Coronary artery (tissue), 2 donors: ENCODE measurements at regions not wholly inside any gene's neighbourhood (a gene's known extent, or its start where the extent isn't known, plus 50 kb on each side); places are given as distances from the start of the nearest gene placed in this dataset.
"Not testable (repeated sequence)": the region's sequence is repeated elsewhere in the genome, so short reads cannot be mapped to it uniquely, and the experiment has no call there.

Experiments used
- DNase-seq: peaks from one replicate; pipeline ENCODE4 v3.0.0-alpha.2; 2017; ENCODE audit warnings: low spot score
- H3K27ac ChIP-seq, 2 donors: fragments of 200-600 bp; sonication (generic); one replicate each; pipeline ENCODE4 v1.5.1; 2016 to 2019
- H3K4me3 ChIP-seq: fragments of 200-600 bp; sonication (generic); 2 replicates; pipeline ENCODE4 v1.5.1; 2016; ENCODE audit warnings: mild to moderate bottlenecking, moderate library complexity

DNA sequence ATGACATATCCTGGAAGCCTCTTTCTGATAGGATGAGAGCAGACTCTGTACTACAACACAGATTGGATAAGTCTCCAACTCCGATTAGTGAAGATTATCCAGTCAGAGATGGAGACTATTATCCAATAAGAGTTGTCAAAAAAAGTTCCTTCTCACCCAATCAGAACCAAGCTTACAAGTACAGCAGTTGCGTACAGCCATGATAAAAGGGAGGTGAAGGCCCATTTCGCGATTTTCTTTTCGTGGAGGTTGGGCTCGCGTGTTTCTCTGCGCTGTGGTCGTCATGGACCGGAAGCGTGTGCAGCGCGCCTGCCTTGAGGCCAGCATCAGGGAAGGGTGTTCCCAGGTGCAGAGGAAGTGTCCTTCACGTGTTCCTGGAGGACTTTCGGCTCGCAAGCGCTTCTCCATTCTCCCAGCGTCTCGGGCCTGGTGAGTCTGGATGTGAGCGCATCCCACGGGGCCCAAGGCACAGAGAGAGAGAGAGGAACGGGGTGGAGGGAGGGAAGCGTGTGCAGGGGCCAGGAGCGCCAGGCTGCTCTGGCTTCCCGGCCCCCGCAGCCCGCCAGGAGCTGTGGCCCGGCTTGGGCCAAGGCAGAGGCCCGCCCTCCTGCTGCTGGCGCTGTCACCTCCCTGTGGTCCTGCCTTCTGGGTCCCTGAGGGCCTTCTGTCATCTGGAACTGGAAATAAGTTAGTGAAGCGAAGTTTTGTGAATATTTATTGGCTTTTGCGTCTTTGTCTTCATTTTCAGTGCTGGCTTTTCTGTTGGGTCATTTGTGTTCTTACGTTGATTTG, 53.9 kb downstream of the CDRT15L2 start:
- DNase-seq, H3K27ac ChIP-seq, H3K4me3 ChIP-seq: not testable (repeated sequence)

DNA sequence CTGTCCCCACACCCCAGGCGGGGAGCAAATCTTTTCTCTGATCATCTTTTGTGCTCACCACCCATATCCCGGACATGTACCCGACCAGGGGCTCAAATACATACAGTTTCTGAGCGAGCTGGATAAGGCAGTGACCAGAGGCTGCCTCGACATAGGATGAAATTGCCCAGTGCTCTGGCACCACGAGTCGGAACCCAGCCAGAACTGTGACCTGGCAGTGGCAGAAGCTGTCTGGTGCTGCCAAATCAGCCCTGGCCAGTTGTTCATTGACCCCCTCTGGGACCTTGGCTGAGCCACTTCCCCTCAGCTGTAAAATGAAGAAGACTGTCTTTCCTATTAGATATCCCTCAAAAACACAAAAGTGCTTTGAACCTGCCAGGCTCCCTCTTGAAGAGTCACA, 60.6 kb downstream of the CDRT15L2 start:
- not testable (repeated sequence) for DNase-seq

DNA sequence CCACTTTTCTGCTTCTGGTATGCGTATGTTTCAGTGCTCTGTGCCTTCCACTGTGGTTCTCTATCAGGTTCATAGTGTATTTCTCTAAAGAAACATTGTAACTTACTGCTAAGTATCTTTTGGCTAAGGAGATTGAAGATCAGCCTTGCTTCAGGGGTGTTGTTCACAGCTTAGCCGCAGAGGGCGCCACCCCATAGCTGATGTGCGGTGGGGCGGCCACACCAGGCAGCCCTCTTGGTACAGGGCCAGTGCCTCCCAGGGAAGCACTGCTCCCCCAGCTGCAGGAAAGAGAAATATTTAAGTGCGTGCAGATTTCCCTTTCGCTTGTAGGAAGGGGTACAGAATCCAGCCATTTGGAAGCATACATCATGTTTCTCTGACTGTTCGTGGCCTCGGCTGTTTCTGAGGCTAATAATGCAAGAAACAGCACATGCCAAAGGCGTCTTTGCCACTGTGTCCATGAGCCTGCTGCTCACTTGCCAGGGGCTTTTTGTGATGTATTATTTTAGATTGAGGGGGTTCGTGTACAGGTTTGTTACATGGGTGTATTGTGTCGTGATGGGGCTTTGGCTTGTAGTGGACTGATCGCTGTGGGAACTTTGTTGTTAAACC, 67.2 kb downstream of the CDRT15L2 start:
- not testable (repeated sequence) for DNase-seq, H3K4me3 ChIP-seq, H3K27ac ChIP-seq

More for the DNA sequence above, 60.6 kb downstream of the CDRT15L2 start:
- H3K27ac ChIP-seq, H3K4me3 ChIP-seq: not testable (repeated sequence)

DNA sequence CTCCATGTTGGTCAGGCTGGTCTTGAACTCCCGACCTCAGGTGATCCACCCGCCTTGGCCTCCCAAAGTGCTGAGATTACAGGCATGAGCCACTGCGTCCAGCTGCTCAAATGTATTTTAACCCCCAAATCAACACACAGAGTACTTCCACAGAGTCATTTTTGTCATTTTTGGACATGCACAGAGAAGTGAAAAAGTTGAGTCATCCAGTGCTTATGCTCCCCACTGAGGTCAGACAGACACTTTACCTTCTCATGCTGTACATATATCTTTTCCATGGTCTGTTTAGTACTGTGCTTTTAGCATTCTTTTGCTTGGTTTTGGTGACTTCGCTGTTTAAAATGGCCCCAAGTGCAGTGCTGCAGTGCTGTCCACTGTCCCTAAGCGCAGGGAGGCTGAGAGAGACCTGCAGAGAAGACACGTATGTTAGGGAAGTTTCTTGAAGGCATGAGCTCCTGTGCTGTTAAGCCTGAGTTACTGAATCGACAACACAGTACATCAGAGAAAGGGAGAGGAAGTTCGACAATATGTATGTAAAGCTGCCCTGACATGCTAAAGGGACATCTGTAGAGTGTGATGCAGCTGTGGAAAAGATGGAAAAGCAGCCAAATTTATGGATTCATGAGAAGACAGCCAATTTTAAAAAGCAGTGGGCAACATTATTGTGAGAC, 69.7 kb downstream of the CDRT15L2 start:
- H3K27ac ChIP-seq, DNase-seq, H3K4me3 ChIP-seq: not testable (repeated sequence)

DNA sequence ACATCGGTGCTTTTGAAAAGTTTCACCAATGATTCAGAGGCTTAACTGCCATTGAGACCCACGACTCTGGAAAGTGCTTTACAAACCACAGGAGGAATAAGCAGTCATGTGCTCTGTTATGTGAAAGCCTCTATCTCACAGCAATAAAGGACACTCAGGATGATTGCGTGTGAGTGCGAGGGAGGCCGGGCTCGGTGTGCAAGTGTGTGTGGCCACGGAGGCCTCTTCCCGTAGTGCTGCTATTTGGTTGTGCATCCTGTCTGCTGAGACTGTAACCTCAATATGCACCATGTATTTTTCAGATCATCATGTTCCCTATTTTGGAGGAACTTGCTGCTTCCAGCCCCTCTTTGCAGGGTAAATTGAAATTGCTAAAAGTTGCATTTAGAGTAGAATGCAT, 71.5 kb downstream of the CDRT15L2 start:
- not testable (repeated sequence) for DNase-seq, H3K4me3 ChIP-seq, H3K27ac ChIP-seq

DNA sequence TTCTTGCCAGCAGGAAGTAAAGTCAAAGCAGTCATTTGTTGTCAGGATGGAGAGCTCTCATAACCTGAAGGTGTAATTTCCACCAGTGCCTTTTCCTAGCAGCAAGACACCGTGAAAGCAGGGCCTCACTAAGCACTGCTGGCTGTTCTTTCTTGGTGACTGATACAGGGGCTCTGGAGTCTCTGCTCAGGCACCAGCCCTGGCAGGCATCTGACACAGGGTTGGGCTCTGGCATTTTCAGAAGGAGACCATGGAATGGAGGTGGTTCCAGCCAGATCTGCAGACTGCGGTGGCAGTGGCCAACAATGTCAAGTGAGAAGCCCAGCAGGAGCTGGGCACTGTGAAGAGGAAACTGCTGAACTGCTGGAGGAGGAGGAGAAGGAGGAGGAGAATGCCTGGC, 72.2 kb downstream of the CDRT15L2 start:
- H3K27ac ChIP-seq, H3K4me3 ChIP-seq, DNase-seq: not testable (repeated sequence)

DNA sequence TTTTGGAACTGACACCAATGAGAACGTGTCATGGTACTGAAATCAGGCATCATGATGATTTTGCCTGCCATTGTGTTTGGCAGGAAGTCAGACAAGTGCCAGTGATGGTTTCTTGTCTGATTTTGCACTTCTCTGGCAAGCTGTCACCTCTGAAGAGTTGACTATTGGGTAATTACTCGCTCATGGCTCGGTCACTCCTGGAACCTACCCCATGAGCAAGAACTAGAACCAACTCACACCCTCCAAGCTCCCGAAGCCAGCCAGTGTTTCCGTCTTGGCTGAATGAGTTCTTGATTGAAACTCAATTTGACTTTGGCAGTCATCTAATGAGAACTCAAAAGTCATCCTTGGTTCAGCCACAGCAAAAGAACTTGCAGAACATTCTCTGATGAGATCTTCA, 73.9 kb downstream of the CDRT15L2 start:
- not testable (repeated sequence) for H3K4me3 ChIP-seq, DNase-seq, H3K27ac ChIP-seq

DNA sequence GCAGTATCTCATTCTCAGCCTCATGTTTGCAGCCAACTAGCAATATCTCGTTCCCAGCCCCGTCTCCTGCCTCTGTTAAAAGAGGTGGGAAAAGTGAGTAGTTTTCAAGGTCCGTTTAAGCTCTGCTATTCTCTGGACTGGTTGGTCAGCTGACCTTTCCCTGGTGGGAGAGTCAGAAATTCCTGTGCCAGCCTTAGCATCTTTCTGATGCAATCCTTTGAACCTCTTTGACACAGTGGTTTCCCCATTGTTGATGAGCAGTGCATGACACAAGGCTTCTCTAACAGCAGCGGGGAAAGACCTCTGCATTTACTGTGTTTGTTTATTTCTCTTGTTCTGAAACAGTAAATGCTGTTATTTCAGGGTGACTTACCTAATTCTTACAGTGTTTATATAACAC, 74.6 kb downstream of the CDRT15L2 start:
- not testable (repeated sequence) for H3K27ac ChIP-seq, H3K4me3 ChIP-seq, DNase-seq

DNA sequence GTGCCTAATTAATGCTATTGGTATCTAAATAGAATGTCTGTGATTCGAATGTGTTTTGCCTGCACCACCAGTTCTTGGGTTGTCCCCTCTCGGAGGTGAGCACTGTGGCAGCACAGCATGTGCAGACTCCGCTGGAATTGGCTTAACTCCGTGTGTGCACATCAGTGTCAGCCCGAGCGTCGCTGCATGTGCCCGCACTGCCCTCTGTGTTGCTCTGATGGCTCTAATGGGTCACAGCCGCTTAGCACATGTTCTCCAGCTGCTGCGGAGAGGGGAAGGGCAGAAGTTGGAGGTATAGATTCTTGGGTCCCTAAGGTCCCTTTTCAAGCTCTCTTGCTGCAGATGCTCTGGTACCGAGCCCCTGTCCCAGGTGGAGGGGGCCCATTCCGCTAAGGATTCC, 75.1 kb downstream of the CDRT15L2 start:
- not testable (repeated sequence) for H3K27ac ChIP-seq, DNase-seq

DNA sequence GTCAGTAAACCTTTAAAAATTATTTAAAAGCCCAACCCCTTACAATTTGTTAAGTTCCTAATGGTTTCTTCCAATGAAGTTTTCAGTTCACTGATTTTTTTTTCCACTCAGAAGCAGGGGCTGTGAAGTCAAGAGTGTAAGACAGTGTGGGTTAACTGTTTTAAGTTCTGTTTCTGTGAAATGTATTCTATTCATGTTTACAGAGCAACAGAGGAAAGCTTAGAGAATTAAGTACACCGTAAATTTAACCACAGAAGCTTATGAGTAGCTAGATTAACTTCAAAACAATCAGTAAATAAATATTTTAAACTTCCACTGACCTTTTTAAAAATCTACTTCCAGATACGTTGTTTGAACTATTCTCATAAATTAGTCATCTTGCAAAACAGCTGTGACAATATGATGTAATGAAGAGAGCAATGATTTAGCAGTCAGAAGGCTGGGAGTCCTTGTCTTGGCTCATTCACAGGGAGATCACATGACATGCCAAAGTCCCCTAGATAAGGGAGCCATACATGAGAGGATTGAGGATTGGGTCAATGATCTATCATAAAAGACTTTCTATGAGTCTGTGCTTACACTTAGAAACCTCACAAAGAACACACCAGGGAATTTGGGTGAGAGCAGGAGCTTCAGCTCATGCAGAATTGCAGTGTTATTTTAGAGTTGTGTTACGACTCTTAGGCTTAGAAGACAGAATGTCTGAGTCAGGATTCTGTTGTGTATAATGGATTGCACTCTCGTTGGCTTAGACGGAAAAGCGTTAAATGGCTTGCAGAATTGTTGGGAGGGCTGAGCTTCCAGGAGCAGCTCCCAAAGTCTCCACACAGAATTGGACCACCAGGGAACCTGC, 85.8 kb downstream of the CDRT15L2 start:
- DNase-seq, H3K27ac ChIP-seq, H3K4me3 ChIP-seq: not testable (repeated sequence)

More for the DNA sequence above, 75.1 kb downstream of the CDRT15L2 start:
- H3K4me3 ChIP-seq = not testable (repeated sequence)

DNA sequence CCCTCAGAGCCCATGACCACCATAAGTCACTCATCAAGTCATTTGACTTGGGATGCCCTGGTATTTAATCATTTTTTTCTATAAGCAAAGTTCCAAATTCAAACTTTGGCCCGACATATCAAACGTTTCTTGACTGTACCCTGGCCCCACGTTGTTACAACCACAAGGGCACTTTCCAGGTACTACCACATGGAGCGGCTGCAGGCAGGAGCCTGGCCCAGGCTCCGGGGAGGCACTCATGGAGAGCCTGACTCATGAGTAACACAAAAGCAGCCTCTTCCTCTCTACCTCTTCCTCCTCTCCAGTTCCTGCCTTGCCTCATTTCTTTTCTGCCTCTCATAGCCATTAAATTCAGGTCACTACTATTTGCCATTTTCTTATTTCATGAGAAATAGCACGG, 87.2 kb downstream of the CDRT15L2 start:
- H3K27ac ChIP-seq, DNase-seq, H3K4me3 ChIP-seq: not testable (repeated sequence)

DNA sequence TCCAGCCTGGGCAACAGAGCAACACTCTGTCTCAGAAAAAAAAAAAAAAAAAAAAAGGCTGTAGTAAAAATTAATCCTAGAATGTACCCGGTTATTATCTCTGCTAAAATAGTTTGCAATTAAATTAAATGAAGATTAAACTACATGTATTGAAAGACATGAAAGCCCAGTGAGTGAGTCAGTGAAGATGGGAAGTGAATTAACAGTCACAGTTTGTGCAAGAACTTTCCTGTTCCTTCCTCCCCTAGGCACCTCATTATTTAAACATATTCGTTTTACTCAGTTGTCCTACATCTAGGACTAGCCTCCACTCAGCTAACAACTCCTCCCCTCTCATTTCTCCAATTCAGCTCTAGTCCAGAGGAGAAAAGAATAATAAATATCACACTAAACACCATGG, 88.2 kb downstream of the CDRT15L2 start:
- not testable (repeated sequence) for DNase-seq, H3K4me3 ChIP-seq, H3K27ac ChIP-seq

DNA sequence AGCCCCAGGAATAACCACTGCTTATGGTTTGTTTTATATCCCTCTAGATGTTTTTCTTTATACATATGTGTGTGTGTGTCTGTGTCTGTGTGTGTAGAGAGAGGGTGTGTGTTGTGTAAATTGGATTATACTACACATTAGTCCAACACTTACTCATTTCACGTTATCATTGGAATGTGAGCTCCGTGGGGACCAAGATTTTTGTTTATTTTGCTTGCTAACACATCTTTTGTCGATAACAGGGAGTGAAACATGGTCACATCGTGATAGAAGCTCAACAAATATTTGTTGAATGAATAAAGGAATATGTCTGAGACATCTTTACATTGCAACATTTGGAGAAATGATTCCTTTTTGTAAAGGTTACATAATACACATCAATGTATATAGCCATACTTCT, 88.8 kb downstream of the CDRT15L2 start:
- H3K27ac ChIP-seq, H3K4me3 ChIP-seq, DNase-seq: not testable (repeated sequence)

DNA sequence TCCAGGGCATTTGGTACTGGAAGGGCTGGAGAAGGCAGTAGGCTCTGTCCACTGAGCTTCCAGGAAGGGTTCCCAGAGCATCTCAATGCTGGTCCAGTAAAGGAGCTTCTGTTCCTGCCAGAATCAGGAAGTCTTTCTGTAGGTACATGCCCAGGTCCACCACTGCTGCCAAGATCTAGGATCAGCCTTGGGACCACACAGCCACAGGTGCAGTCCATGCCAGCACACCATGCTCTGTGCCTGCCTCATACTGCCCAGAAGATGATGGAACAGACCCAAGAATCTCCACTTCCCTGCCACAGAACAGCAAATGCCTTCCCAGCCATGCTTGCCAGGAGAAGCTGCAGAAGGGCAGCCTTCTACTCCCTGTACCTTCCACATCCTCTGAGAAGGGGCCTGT, 89.3 kb downstream of the CDRT15L2 start:
- not testable (repeated sequence) for H3K27ac ChIP-seq, DNase-seq, H3K4me3 ChIP-seq

DNA sequence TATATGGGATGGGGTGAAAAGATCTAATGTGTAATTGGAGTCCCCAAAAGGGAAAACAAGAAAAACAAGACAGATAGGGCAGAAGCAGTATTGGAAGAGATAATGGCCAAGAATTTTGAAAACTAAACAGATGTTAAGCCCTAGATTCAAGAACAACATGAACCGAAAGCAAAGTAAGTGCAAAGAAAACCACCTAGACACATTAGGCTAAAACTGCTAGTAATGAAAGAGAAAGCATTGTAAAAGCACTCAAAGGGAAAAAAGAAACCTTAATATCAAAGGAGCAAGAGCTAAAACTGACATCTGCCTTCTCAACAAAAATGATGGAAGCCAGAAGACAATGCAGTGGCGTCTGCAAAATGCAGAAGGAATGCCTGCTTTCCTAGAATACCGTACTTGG, 91.0 kb downstream of the CDRT15L2 start:
- not testable (repeated sequence) for DNase-seq, H3K27ac ChIP-seq, H3K4me3 ChIP-seq

DNA sequence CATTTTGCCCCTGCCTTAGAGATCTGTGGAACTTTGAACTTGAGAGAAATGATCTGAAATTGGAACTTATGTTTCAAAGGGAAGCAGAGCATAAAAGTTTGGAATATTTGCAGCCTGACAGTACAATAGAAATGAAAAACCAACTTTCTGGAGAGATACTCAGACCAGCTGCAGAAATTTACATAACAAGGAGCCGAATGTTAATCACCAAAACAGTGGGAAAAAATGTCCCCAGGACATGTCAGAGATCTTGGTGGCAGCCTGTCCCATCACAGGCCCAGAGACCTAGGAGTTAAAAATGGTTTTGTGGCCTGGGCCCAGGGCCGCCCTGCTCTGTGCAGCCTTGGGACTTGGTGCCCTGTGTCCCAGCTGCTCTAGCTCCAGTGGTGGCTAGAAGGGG, 94.8 kb downstream of the CDRT15L2 start:
- H3K27ac ChIP-seq, DNase-seq, H3K4me3 ChIP-seq: not testable (repeated sequence)

DNA sequence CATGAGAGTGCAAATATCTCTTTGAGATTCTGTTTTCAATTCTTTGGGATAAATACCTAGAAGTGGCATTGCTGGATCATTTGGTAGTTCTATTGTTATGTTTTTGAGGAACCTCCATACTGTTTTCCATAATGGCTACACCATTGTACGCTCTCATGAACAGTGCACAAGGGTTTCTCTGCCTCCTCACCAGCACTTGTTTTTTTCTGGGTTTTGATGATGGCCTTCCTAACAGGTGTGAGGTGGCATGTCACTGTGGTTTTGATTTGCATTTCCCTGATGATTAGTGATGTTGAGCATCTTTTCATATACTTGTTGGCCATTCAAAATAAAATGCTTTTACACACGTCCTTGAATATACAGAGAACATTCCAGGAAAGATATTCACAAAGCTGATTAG, 96.2 kb downstream of the CDRT15L2 start:
- not testable (repeated sequence) for H3K4me3 ChIP-seq, H3K27ac ChIP-seq, DNase-seq

DNA sequence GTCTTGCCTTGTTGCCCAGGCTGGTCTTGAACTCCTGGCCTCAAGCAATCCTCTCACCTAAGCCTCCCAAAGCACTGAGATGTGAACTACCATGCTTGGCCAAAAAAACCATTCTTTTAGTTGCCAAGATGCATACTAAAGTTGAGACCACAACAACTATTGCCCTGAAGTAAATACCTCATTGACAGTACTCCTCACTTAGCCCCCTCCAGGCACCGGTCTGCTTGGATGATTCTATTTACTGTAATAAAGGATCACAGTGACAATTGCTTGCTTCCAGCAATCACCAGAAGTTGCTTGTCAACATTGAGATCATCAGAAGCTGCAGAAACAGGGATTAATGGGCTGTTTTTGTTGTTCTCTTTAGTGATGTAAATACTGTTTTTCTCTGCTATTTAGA, 97.1 kb downstream of the CDRT15L2 start:
- H3K27ac ChIP-seq, DNase-seq, H3K4me3 ChIP-seq: not testable (repeated sequence)

DNA sequence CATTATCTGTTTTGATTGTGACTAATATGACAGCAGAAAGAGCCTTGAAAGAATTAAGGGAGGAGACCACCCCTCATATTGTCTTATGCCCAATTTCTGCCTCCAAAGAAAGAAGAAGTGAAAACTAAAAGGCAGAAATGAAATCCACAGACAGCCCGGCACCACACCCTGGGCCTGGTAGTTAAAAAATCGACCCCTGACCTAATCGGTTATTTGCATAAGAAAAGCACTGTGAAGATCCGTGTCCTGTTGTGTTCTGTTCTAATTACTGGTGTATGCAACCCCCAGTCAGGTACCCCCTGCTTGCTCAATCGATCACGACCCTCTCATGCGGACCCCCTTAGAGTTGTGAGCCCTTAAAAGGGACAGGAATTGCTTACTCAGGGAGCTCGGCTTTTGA, 97.9 kb downstream of the CDRT15L2 start:
- H3K27ac ChIP-seq, DNase-seq: not testable (repeated sequence)

More for the DNA sequence above, 97.9 kb downstream of the CDRT15L2 start:
- not testable (repeated sequence) for H3K4me3 ChIP-seq
